ENCODE measurements at regions not wholly inside any gene's neighbourhood (a gene's known extent, or its start where the extent isn't known, plus 50 kb on each side); places are given as distances from the start of the nearest gene placed in this dataset.

DNA sequence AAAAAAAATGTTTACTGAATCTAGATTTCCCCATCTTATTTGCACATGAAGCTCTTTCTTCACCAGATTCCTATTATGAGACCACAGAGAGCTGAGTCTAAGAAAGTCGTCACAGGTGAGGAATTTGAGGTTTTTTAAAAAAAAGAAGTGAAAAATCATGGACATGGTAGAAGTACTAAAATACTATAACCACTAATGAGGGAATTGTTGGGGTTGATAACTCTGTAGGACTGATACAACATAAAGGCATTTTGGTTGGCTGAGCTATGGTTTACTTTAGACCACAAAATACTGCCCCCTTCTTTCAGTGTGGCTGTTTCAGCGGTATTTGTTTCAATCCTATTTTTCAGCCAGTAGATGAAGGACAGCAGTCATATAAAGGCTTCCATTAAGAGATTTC, 1111.3 kb downstream of the TYW1 start:
- intact Hi-C loops (cut with DNase I): no loop called here
- Histone ChIP-seq H3K27ac (no peak overlapping the region), H3K4me3 (no peak overlapping the region), H3K36me3 (no peaks in the 10 kb centered on the region), H3K27me3 (no peaks in the 10 kb centered on the region), H3K9me3 (no peaks in the 10 kb centered on the region), H3K4me1 (no peaks in the 10 kb centered on the region)
- TF ChIP-seq, protein P1, sequence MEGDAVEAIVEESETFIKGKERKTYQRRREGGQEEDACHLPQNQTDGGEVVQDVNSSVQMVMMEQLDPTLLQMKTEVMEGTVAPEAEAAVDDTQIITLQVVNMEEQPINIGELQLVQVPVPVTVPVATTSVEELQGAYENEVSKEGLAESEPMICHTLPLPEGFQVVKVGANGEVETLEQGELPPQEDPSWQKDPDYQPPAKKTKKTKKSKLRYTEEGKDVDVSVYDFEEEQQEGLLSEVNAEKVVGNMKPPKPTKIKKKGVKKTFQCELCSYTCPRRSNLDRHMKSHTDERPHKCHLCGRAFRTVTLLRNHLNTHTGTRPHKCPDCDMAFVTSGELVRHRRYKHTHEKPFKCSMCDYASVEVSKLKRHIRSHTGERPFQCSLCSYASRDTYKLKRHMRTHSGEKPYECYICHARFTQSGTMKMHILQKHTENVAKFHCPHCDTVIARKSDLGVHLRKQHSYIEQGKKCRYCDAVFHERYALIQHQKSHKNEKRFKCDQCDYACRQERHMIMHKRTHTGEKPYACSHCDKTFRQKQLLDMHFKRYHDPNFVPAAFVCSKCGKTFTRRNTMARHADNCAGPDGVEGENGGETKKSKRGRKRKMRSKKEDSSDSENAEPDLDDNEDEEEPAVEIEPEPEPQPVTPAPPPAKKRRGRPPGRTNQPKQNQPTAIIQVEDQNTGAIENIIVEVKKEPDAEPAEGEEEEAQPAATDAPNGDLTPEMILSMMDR (IDR thresholded peaks at IDR 0.05): no peak
- no peak for TF ChIP-seq POLR2A (IDR thresholded peaks at IDR 0.05)
- DNase-seq (no peak), ATAC-seq (no peak)
- WGBS (ENCODE audit: insufficient coverage, low coverage, low lambda C conversion rate, missing lambda C conversion rate): 61% methylated on average over 2 of the region's 2 CpGs

DNA sequence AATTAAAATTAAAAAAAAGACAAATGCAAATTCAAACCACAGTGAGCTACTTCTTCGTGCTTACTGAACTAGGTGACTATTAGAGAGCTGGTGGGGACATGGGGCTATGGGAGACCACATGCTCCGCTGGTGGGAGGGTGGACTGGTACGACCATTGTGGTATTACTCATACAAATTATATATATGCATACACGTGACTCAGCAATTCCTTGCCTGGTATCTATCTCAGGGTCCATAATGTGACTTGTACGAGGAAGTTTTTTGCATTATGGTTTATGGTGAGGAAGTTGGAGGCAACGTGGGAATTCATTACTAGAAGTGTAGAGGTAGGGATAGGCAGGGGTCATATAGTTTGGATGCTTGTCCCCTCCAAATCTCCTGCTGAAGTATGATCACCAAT, 1112.7 kb downstream of the TYW1 start:
- Histone ChIP-seq H3K27me3 (no peaks in the 10 kb centered on the region), H3K36me3 (no peaks in the 10 kb centered on the region), H3K27ac (no peak overlapping the region), H3K4me3 (no peak overlapping the region), H3K9me3 (no peaks in the 10 kb centered on the region), H3K4me1 (no peaks in the 10 kb centered on the region)
- ATAC-seq (no peak), DNase-seq (no peak)
- intact Hi-C loops (cut with DNase I): no loop called here
- TF ChIP-seq, protein P1 (IDR thresholded peaks at IDR 0.05): no peak
- no peak for TF ChIP-seq POLR2A (IDR thresholded peaks at IDR 0.05)
- WGBS (ENCODE audit: insufficient coverage, low coverage, low lambda C conversion rate, missing lambda C conversion rate): 58% methylated on average over 6 of the region's 6 CpGs

DNA sequence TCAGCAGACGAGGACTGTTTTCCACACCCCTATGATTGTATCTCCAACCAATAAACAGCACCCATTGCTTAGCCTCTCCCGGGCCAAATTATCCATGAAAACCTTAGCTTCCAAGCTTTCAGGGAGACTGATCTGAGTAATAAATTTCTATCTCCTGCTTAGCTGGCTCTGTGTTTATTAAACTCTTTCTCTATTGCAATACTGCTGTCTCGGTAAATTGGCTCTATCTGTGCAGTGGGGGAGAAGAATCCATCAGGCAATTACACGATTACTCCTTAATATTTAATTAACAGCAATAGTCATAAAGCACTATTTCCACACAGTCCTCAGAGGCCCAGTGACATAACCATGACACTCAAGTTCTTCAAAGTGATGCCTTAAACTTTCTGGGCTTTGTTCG, 1122.8 kb downstream of the TYW1 start:
- TF ChIP-seq, protein P1 (IDR thresholded peaks at IDR 0.05): no peak
- no peak for TF ChIP-seq POLR2A (IDR thresholded peaks at IDR 0.05)
- Histone ChIP-seq H3K27ac (no peak overlapping the region), H3K9me3 (peaks cover 0 to 3% (median 0%) of the 10 kb centered on the region in 4 donors), H3K4me3 (no peak overlapping the region), H3K4me1 (no peaks in the 10 kb centered on the region), H3K27me3 (no peaks in the 10 kb centered on the region), H3K36me3 (no peaks in the 10 kb centered on the region)
- WGBS (ENCODE audit: insufficient coverage, low coverage, low lambda C conversion rate, missing lambda C conversion rate): 75% methylated on average over 5 of the region's 5 CpGs
- ATAC-seq (no peak), DNase-seq (no peak)
- intact Hi-C loops (cut with DNase I): no loop called here

DNA sequence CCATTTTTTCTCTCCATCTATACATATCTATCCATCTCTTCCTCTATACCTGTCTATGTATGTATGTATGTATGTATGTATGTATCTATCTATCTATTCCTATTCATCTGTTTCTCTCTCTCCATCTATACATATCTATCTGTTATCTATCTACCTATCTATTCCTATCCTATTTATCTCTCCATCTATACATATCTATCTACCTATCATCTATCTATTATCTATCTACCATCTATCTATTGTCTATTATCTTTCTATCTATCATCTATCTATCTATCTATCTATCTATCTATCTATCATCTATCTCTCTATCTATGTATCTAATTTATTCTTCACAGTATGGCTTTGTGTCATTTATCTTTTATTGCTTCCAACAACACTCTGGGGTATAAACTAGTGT, 1124.4 kb downstream of the TYW1 start:
- Histone ChIP-seq H3K4me3 (no peak overlapping the region), H3K27ac (no peak overlapping the region), H3K4me1 (no peaks in the 10 kb centered on the region), H3K27me3 (no peaks in the 10 kb centered on the region), H3K36me3 (no peaks in the 10 kb centered on the region), H3K9me3 (peaks cover 0 to 3% (median 0%) of the 10 kb centered on the region in 4 donors)
- TF ChIP-seq, protein P1 (IDR thresholded peaks at IDR 0.05): no peak
- no peak for TF ChIP-seq POLR2A (IDR thresholded peaks at IDR 0.05)
- DNase-seq (no peak), ATAC-seq (no peak)
- intact Hi-C loops (cut with DNase I): no loop called here

DNA sequence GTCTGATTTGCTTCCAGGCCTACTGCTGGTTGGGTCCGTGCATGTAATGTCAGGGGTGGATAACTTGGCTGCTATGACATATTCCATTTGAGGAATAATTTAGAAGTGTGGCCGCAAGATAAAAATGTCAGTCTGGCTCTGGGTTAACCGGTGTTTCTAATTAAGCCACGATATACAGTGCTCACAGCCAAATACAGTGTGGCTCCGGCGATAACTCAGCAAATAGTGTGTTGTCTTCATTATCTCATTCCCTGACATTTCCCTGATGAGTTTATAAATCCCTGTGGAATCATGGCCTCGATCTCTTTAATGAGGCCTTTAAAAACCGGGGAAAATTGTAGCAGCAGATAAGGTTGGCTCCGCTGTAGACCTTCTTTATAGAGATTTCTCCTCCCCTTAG, 1125.0 kb downstream of the TYW1 start:
- H3K9me3 ChIP-seq: peaks cover 0 to 3% (median 0%) of the 10 kb centered on the region in 4 donors
- no peaks in the 10 kb centered on the region for H3K27me3 ChIP-seq
- TF ChIP-seq, protein P1 (IDR thresholded peaks at IDR 0.05): no peak
- no peak for TF ChIP-seq POLR2A (IDR thresholded peaks at IDR 0.05)
- 70% methylated on average over 7 of the region's 9 CpGs for WGBS (ENCODE audit: insufficient coverage, low coverage, low lambda C conversion rate, missing lambda C conversion rate)
- H3K27ac ChIP-seq: no peak overlapping the region
- DNase-seq: no peak
- intact Hi-C loops (cut with DNase I): no loop called here
- H3K4me3 ChIP-seq: no peak overlapping the region
- H3K4me1 ChIP-seq: no peaks in the 10 kb centered on the region
- no peaks in the 10 kb centered on the region for H3K36me3 ChIP-seq
- no peak for ATAC-seq
